HG02623 (cell line): ENCODE measurements at regions not wholly inside any gene's neighbourhood (a gene's known extent, or its start where the extent isn't known, plus 50 kb on each side); places are given as distances from the start of the nearest gene placed in this dataset.

ENCODE experiments used
- ATAC-seq: cut with Tn5 transposase; IDR thresholded peaks from one replicate; pipeline ENCODE4 v1.9.1; 2021; ENCODE audit warnings: moderate library complexity; ENCODE audit not compliant: unreplicated experiment

DNA sequence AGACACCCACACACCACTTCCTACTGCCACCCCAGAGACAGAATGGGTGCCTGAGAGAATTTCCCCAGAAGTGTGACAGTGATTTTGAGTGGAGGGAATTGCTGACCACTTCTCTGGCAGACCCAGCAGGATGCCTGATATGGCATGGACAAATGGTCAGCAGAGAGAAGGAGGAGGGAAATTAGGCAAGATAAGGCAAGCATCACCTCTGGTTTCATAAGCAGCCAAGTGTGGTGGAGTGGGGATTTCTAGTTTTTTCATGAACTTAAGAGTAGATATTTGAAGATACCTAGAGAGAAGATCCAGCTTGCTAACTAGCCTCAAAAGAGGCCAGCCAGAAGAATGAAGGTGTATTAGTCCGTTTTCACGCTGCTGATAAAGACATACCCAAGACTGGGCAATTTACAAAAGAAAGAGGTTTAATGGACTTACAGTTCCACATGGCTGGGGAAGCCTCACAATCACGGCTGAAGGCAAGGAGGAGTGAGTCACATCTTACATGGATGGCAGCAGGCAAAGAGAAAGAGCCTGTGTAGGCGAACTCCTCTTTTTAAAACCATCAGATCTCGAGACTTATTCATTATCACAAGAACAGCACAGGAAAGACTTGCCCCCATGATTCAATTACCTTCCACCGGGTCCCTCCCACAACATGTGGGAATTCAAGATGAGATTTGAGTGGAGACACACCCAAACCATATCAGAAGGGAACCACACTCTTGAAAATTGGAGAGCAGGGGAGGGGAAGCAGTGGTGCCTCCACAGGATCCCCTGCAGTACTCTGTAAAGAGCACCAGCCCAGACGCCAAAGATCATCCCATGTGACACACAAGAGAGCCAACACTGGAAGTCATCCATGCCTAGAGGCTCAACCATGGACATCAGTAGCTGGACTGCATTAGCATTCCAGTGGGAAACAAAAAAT is 64.2 kb downstream of the RBM43 start:
- ATAC-seq = peak; percentile 68

DNA sequence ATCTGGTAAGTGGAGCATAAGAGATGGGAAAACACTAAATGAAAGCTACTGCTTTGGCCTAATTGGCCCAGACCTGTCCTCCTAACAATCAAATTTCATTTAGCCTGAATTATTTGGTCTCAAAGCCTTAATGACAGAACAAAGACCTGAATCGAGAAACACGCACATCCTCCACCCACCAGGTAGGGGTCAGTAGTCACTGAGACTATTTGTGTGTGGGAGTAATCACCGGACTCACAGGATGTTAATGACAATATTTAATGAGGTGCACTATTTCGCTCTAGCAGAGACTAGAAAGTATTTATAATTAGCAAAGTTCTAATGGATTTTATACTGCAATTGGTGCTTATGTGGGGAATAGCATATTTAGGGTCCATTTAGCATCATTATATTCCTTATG is 68.1 kb downstream of the RBM43 start:
- no peak for ATAC-seq

- no peak for ATAC-seq
Measured at GRCh38 chr2:151192681-151193080, 69.0 kb downstream of the RBM43 start.

GRCh38 chr2:151191001-151191400 is 70.7 kb downstream of the RBM43 start:
- no peak for ATAC-seq

GRCh38 chr2:151189125-151189524 is 72.5 kb downstream of the RBM43 start:
- no peak for ATAC-seq

DNA sequence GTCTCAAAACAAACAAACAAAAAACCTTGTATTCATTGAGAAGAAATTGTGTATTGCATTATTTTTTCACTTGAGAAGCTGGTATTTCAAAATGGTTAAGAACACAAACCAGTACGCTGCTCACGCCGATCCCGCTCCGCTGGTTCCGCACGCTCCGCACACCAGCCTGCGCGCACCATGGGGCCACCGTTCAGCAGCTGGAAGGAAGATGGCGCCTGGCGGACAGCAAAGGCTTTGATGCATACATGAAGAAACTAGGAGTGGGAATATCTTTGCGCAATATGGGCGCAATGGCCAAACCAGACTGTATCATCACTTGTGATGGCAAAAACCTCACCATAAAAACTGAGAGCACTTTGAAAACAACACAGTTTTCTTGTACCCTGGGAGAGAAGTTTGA is 75.7 kb downstream of the RBM43 start:
- no peak for ATAC-seq

- no peak for ATAC-seq
Measured at GRCh38 chr2:151182899-151183809, 78.5 kb downstream of the RBM43 start.

- no peak for ATAC-seq
Measured at GRCh38 chr2:151182396-151182795, 79.3 kb downstream of the RBM43 start.

GRCh38 chr2:151181524-151181923 is 80.1 kb downstream of the RBM43 start:
- no peak for ATAC-seq

- no peak for ATAC-seq
Measured at GRCh38 chr2:151180123-151180522, 81.5 kb downstream of the RBM43 start.

DNA sequence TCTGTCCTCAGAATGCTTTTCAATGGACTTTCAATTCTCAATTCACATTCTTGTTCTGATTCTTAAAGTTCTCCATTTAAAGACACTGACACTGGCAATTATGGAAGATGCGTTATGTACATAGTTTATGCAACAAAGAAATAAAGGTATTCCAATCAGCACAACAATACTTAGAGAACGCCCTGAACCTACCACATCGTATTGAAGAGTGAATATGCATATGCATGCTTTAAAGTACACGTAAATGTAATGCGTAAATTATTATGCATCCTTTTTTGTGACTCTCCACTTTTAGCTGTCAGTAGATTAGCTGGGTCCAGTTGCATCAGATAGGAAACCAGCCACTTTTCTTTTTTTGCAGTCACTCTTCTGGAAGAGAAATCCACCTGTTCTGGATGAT is 83.5 kb downstream of the RBM43 start:
- ATAC-seq = no peak

DNA sequence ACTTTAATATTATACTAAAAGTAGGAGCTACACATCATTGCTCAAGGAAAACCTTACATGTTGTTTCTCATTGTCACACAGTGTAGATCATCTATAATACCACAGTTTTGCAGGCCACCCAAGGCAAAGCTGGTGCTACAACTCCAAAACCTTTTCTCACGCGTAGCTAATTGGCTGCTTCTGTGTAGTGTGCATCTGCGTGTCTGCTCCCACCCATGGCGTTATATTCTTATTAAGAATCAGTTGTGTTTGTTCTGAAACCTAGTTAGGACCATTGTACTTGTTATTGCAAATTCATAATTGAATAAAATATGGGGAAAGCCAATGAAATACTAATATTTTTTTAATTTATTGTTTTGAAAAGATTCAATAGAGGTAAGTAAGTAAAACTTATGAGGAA is 83.9 kb downstream of the RBM43 start:
- no peak for ATAC-seq

- no peak for ATAC-seq
Measured at GRCh38 chr2:151176661-151177060, 85.0 kb downstream of the RBM43 start.

- no peak for ATAC-seq
Measured at GRCh38 chr2:151175864-151176263, 85.8 kb downstream of the RBM43 start.

DNA sequence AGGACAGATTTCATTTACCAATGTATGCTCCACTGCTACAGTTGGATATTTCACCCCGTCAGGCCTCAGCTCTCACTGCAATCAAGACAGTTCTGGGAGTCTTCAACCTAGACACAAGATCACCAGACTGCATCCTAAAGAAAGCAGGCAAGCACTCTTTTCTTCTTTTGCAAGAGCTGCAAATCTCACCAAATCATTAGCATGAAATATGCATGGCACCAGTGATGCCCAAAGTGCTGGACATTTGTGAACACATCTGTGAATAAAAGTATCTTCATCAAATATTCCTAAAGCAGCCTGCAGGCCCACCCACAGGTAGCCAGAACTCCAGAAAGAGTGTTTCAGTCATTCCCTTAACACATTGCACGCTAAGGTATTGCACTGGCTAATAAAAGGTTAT is 87.5 kb downstream of the RBM43 start:
- ATAC-seq = no peak

DNA sequence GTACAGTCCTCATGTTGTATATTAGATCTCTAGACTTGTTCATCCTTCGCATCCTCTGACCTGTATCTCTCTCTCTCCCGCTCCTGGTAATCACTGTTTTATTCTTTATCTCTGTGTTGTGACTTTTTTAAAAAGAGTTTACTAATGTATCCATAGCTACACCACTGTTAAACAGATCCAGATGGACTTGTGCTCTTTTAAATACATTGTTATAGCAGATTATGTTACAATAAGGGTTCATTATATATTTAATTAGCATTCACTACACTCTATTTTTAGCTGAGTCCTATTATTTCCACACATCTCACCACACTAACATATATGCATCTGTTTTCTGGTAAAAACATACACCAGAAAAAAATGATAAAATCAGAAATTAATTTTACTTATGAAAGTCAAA is 90.5 kb downstream of the RBM43 start:
- no peak for ATAC-seq

DNA sequence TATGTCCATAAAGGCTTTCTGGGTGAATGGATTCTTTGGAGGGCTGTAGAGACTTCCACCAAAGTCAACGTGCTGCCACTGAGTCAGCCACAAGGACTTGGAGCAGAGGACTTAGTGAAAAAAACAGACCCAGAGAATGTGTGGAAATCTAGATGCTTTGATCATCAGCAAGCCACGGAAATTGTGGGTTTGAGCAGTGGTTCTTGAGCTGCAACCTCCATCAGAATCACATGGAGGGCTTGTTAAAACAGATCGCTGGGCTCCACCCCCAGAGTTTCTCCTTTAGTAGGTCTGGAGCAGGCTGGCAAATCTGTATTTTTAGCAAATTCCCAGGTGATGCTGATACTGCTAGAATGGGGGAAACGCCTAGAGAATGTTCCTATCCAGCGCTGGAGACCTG is 95.3 kb downstream of the RBM43 start:
- ATAC-seq = no peak

DNA sequence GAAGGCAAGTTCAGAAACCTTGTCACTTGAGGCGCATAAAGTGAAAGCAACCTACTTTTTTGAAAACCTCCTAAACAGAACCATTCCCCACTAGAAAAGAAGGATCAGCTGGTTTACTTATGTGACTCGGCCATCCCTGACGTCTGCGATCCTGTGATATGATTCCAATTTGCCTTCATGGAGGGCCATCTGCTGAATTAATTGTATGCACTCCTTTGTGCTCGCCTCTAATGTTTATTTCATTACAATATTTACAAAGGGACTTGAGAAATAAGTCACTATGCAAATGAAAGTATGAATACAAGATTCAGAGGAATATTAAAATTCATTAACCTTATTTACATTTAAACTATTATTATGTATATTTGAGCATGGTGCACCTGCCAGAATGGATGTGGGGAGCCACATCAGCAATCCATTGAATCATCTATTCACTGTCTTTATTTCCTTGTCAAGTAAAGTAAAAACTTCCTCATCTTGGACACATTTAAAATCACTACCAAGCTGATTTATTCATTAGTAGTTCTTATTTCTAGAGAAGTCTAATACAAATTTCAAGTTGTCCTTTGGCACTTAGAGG is 96.5 kb downstream of the RBM43 start:
- no peak for ATAC-seq

DNA sequence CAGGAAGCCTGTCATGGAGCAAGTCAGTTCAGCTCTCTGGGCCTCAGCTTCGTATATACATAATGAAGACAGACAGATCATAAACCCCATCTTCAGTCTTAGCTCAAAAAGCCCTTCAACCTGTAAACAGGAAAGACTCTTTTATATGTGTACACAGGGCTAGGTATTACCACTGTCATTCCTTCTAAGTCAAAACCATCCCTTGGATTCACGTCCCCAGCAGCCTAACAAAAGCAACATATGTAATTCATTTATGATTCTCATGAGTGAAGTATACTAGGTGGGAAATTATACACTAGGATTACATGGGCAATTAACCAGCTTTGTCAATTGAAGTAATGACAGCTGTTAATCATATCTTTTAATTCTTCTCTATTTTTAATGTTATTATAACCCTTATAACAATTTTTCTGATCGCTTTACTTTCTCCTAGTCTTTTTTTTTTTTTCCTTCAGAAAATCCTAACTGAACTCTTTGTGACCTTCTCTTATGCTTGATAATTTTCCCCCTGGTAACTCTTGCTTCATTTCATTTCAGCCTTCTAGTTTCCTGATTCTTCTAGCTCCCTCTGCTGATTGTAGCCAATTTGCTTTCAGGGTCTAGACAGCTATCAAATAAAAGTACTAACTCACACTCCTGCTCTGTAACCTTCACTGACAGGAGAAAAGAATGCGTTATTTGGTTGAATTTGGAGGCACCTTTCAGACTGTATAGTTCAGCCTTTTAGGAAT is 99.7 kb downstream of the RBM43 start:
- ATAC-seq = no peak

- ATAC-seq = no peak
Measured at GRCh38 chr2:151159109-151159662, 102.5 kb downstream of the RBM43 start.
